ENCODE measurements at regions not wholly inside any gene's neighbourhood (a gene's known extent, or its start where the extent isn't known, plus 50 kb on each side); places are given as distances from the start of the nearest gene placed in this dataset.
A peak's percentile ranks its signal among the peaks of the same experiment; 100 is the strongest.

DNA sequence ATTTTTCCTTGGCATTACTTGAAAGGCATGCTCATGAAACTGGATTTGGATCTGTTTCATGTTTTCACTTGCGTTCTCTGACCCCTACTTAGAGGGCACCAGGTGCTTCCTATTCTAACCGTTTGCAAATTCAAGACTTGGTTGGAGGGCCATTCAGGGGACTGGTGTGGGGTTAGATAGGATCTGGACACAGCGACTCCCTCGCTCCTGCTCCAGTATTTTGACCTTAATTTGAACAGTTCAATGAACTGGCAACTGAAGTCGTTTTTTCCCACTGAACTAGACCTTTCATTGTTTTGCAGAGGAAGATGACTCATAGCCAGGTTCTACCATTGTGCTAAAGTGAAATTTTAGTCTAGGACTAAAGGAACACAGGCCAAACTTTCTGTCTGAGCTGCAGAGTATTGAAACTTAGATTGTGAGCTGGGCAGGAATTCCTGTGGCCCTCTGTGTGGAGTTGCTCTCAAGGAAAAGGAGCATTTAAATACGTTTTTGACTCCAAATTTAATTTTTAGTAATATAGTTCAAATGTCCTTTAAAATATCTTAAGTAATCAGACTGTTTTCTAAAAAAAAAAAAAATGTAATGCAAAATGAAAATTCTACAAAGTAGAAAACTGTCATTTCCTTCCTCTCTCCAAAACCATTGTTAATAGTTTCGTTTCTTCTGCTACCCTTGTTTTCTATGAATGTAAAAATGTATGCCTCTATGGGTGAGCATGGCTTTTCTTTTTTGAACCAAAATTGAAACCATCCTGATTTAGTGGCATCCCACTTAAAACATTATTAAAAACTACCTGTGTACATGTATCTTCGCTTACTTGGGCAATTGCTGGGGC, 64.8 kb downstream of the UTRN start:
- Histone ChIP-seq H3K4me1 (peaks cover 91% of the 10 kb centered on the region), H3K27me3 (no peaks in the 10 kb centered on the region), H3K36me3 (no peaks in the 10 kb centered on the region), H3K4me3 (no peak overlapping the region), H3K9me3 (no peaks in the 10 kb centered on the region), H3K27ac (peak overlapping the region; percentile 40)
- TF ChIP-seq, protein P1, sequence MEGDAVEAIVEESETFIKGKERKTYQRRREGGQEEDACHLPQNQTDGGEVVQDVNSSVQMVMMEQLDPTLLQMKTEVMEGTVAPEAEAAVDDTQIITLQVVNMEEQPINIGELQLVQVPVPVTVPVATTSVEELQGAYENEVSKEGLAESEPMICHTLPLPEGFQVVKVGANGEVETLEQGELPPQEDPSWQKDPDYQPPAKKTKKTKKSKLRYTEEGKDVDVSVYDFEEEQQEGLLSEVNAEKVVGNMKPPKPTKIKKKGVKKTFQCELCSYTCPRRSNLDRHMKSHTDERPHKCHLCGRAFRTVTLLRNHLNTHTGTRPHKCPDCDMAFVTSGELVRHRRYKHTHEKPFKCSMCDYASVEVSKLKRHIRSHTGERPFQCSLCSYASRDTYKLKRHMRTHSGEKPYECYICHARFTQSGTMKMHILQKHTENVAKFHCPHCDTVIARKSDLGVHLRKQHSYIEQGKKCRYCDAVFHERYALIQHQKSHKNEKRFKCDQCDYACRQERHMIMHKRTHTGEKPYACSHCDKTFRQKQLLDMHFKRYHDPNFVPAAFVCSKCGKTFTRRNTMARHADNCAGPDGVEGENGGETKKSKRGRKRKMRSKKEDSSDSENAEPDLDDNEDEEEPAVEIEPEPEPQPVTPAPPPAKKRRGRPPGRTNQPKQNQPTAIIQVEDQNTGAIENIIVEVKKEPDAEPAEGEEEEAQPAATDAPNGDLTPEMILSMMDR (IDR thresholded peaks at IDR 0.05): no peak
- peak in 1 of 2 donors; percentile 69 for TF ChIP-seq POLR2AphosphoS5 (IDR thresholded peaks at IDR 0.05; ENCODE audit: insufficient read depth in 1 of 2, low read depth in 1 of 2)
- TF ChIP-seq POLR2A (IDR thresholded peaks at IDR 0.05): no peak
- intact Hi-C loops (cut with DNase I): no loop called here
- no peak for DNase-seq (ENCODE audit: extremely low spot score in 2 of 2)

DNA sequence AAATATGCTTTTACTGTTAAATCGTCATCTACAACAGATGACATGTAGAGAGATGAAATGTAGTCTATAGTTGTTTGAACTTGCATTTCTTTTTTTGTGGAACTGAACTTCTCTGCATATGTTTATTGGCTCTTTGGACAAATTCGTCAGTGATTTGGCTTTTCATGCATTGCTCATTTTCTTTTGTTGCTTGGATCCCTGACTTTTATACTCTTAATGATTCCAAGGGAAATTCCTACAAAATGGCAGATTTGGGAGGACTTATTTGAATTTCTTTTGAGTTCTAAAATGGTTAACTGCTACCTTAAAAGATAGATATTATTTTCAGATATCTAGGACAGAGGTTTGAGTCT, 65.4 kb downstream of the UTRN start:
- Histone ChIP-seq H3K9me3 (no peaks in the 10 kb centered on the region), H3K27me3 (no peaks in the 10 kb centered on the region), H3K4me3 (no peak overlapping the region), H3K36me3 (no peaks in the 10 kb centered on the region), H3K4me1 (peaks cover 85% of the 10 kb centered on the region), H3K27ac (peak overlapping the region; percentile 55)
- TF ChIP-seq POLR2AphosphoS5 (IDR thresholded peaks at IDR 0.05; ENCODE audit: insufficient read depth in 1 of 2, low read depth in 1 of 2): no peak
- TF ChIP-seq, protein P1 (IDR thresholded peaks at IDR 0.05): no peak
- TF ChIP-seq POLR2A (IDR thresholded peaks at IDR 0.05): no peak
- DNase-seq (ENCODE audit: extremely low spot score in 2 of 2): no peak
- intact Hi-C loops (cut with DNase I): no loop called here

DNA sequence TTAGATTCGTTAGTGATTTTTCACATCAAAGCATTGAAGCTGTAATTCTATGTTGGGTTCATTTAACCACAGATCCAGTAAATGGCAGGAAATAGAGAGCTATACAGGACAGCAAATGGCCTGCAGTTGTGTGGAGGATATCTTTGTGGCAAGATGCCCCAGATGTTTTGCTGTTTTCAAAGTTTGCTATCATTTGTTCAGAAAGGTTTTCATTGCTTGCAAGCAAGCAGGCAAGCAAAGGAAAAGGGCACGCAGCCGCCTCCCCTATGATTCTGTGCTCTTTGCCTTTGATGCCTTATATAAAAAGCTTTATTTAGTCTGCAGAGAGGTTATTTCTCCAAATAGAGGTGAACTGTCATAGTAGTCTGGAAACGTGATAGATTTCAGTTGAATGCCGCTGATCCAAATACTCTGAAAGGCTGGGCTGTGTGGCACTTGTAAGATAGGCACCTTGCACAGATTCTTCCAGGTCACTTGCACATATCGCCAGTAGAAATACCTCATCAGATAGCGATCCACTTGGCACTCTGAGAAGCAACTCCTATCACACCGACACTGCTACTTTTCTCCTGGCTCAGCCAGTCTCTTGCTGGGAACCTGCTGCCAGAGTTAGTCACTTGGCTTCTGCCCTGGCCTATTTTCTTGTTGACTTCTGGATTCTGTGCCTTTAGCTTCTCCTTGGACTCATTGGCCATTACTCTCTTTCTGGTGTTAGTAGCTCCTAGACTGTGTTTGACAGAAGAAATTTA, 66.4 kb downstream of the UTRN start:
- intact Hi-C loops (cut with DNase I): no loop called here
- no peaks in the 10 kb centered on the region for H3K27me3 ChIP-seq
- peaks cover 78% of the 10 kb centered on the region for H3K4me1 ChIP-seq
- no peak overlapping the region for H3K4me3 ChIP-seq
- H3K9me3 ChIP-seq: no peaks in the 10 kb centered on the region
- DNase-seq (ENCODE audit: extremely low spot score in 2 of 2): no peak
- H3K36me3 ChIP-seq: no peaks in the 10 kb centered on the region
- H3K27ac ChIP-seq: peak overlapping the region; percentile 55
- TF ChIP-seq, protein P1 (IDR thresholded peaks at IDR 0.05): no peak
- TF ChIP-seq POLR2AphosphoS5 (IDR thresholded peaks at IDR 0.05; ENCODE audit: insufficient read depth in 1 of 2, low read depth in 1 of 2) (no peak), POLR2A (IDR thresholded peaks at IDR 0.05) (no peak)

DNA sequence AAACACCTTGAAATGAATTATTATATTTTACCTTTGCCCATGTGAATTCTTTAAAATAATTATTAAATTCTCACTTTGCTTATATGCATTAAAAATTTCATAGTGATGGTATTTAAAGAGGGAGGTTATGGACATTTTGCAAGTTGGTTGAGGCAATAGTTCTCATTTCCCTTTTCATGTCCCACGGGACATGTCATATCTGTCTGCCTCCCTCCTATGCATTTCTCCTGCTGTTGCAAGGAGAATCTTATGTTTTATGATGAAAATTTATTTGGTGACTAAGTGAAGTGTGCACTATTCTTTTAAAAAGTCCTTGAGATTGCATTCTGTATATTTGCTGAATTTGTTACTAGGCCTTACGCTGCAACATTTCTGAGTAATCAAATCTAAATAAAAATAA, 67.2 kb downstream of the UTRN start:
- no peaks in the 10 kb centered on the region for H3K36me3 ChIP-seq
- intact Hi-C loops (cut with DNase I): no loop called here
- H3K27ac ChIP-seq: peak overlapping the region; percentile 55
- no peak for DNase-seq (ENCODE audit: extremely low spot score in 2 of 2)
- TF ChIP-seq POLR2A (IDR thresholded peaks at IDR 0.05) (no peak), POLR2AphosphoS5 (IDR thresholded peaks at IDR 0.05; ENCODE audit: insufficient read depth in 1 of 2, low read depth in 1 of 2) (no peak)
- TF ChIP-seq, protein P1 (IDR thresholded peaks at IDR 0.05): no peak
- H3K27me3 ChIP-seq: no peaks in the 10 kb centered on the region
- H3K4me1 ChIP-seq: peaks cover 70% of the 10 kb centered on the region
- H3K4me3 ChIP-seq: no peak overlapping the region
- no peaks in the 10 kb centered on the region for H3K9me3 ChIP-seq

All from vagina (tissue), 2 donors.